CD1c-positive myeloid dendritic cell (primary cell): ENCODE measurements at regions not wholly inside any gene's neighbourhood (a gene's known extent, or its start where the extent isn't known, plus 50 kb on each side); places are given as distances from the start of the nearest gene placed in this dataset.

Experiments used
- DNase-seq: peaks from one replicate; pipeline ENCODE4 v3.0.0-alpha.2; 2016; ENCODE audit errors: extremely low spot score

DNA sequence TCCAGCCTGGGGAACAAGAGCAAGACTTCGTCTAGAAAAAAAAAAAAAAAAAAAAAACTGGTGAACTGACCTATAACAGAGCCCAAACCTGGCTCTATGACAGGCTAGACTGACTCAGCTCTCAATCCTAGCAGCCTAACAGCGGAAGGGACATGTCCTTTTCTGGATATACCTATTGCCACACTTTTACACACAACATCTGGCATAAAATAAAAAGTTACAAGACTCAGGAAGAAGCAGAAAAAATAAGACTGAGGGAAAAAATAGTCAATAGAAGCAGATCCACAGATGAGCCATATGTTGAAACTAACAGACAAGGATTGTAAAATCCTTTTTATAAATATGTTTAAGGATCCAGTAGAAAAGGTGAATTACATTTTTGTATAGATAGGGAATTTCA lies 57.5 kb upstream of the IPO9 start:
- no peak for DNase-seq

DNA sequence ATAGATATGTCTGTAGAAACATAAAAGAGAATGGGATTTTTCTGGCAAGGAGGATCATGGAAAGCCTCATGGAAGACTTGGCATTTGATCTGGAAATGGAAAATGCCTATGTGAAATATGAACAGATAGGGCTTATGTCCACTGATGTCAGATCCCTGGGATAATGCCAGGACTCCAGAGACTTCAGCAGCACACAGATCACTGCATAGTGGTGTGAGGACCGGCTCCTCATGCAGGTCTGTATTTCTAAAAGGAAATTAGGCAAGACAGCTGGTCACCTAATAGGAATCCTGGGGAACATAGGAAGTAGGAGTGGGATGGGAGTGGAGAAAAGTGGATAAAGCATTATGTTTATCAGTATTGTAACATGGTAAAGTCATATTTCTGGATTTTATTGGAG lies 56.8 kb upstream of the IPO9 start:
- no peak for DNase-seq

- DNase-seq, result no peak
Measured at GRCh38 chr1:201773764-201774163, 55.2 kb upstream of the IPO9 start.

GRCh38 chr1:201774224-201774982 lies 54.6 kb upstream of the IPO9 start:
- no peak for DNase-seq

GRCh38 chr1:201774983-201775344 lies 54.0 kb upstream of the IPO9 start:
- no peak for DNase-seq

DNA sequence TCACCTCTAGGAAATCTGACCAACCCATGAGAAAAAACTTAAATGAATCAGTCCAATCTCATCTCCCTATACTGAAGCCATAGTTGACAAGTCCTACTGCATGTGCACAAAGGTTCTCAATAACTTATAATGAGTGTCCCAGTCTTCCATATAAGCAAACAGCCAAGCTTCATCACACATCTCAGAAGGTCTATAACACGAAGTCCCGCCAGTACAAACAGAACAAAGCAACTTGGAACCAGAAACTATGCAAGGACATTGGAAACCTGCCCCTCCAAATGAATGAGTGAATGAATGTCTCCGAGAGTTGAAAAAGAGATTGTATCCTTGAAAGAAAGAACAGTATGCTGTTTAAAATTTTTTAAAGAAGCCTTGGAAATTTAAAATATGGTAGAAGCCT lies 53.6 kb upstream of the IPO9 start:
- DNase-seq, result no peak

GRCh38 chr1:201778279-201779065 lies 50.5 kb upstream of the IPO9 start:
- DNase-seq, result no peak
